HFFc6 (cell line): ENCODE measurements at regions not wholly inside any gene's neighbourhood (a gene's known extent, or its start where the extent isn't known, plus 50 kb on each side); places are given as distances from the start of the nearest gene placed in this dataset.
"Not testable (repeated sequence)": the region's sequence is repeated elsewhere in the genome, so short reads cannot be mapped to it uniquely, and the experiment has no call there.

Experiments used
- DNase-seq: peaks from one replicate; pipeline ENCODE4 v3.0.0-alpha.2; 2018
- H3K27ac Mint-ChIP-seq: 2 replicates; pipeline ENCODE4 v1.8.0; 2020; ENCODE audit warnings: mild to moderate bottlenecking, mixed read lengths
- H3K27me3 Mint-ChIP-seq: 2 replicates; pipeline ENCODE4 v1.8.0; 2021; ENCODE audit warnings: mild to moderate bottlenecking, moderate library complexity, mixed read lengths; ENCODE audit not compliant: insufficient read depth
- H3K36me3 Mint-ChIP-seq: 2 replicates; pipeline ENCODE4 v1.8.0; 2021; ENCODE audit warnings: low read depth, mixed read lengths
- H3K4me1 Mint-ChIP-seq: 2 replicates; pipeline ENCODE4 v1.8.0; 2020; ENCODE audit warnings: low read depth, mixed read lengths
- H3K4me3 Mint-ChIP-seq: 2 replicates; pipeline ENCODE4 v1.8.0; 2020; ENCODE audit warnings: mild to moderate bottlenecking, moderate library complexity, mixed read lengths
- H3K9me3 Mint-ChIP-seq: 2 replicates; pipeline ENCODE4 v1.8.0; 2020; ENCODE audit warnings: mild to moderate bottlenecking, mixed read lengths

- not testable (repeated sequence) for H3K4me3 Mint-ChIP-seq, H3K4me1 Mint-ChIP-seq, H3K27ac Mint-ChIP-seq, H3K9me3 Mint-ChIP-seq, H3K27me3 Mint-ChIP-seq, DNase-seq, H3K36me3 Mint-ChIP-seq
These were observed 108.2 kb downstream of the SPATA31A1 start for GRCh38 chr9:39463696-39464095.

GRCh38 chr9:39464122-39464777 lies 108.8 kb downstream of the SPATA31A1 start:
- H3K27ac Mint-ChIP-seq, H3K9me3 Mint-ChIP-seq, H3K27me3 Mint-ChIP-seq, H3K4me1 Mint-ChIP-seq, H3K36me3 Mint-ChIP-seq: not testable (repeated sequence)
- H3K4me3 Mint-ChIP-seq, result 0 out of 2 replicates have a peak overlapping the region, but pooled peaks have one; percentile 30
- peak; percentile 21 for DNase-seq

- H3K27me3 Mint-ChIP-seq, H3K36me3 Mint-ChIP-seq, DNase-seq, H3K27ac Mint-ChIP-seq, H3K4me1 Mint-ChIP-seq, H3K9me3 Mint-ChIP-seq, H3K4me3 Mint-ChIP-seq: not testable (repeated sequence)
These were observed 119.0 kb downstream of the SPATA31A1 start for GRCh38 chr9:39474499-39474898.

- not testable (repeated sequence) for H3K27ac Mint-ChIP-seq, H3K36me3 Mint-ChIP-seq, DNase-seq, H3K27me3 Mint-ChIP-seq, H3K4me3 Mint-ChIP-seq, H3K4me1 Mint-ChIP-seq, H3K9me3 Mint-ChIP-seq
These were observed 127.6 kb downstream of the SPATA31A1 start for GRCh38 chr9:39483073-39483472.

- not testable (repeated sequence) for H3K4me1 Mint-ChIP-seq, H3K9me3 Mint-ChIP-seq, H3K36me3 Mint-ChIP-seq, H3K4me3 Mint-ChIP-seq, H3K27ac Mint-ChIP-seq, H3K27me3 Mint-ChIP-seq, DNase-seq
These were observed 128.4 kb downstream of the SPATA31A1 start for GRCh38 chr9:39483880-39484279.

- not testable (repeated sequence) for H3K27me3 Mint-ChIP-seq
These were observed 128.8 kb downstream of the SPATA31A1 start for GRCh38 chr9:39484292-39484691.

GRCh38 chr9:39487477-39487876 lies 132.0 kb downstream of the SPATA31A1 start:
- not testable (repeated sequence) for H3K27ac Mint-ChIP-seq, H3K9me3 Mint-ChIP-seq, H3K4me1 Mint-ChIP-seq, DNase-seq, H3K27me3 Mint-ChIP-seq, H3K4me3 Mint-ChIP-seq, H3K36me3 Mint-ChIP-seq

More at GRCh38 chr9:39484292-39484691, 128.8 kb downstream of the SPATA31A1 start:
- H3K36me3 Mint-ChIP-seq, H3K27ac Mint-ChIP-seq, H3K4me3 Mint-ChIP-seq, DNase-seq, H3K9me3 Mint-ChIP-seq, H3K4me1 Mint-ChIP-seq: not testable (repeated sequence)

GRCh38 chr9:39496248-39496647 lies 140.8 kb downstream of the SPATA31A1 start:
- H3K4me1 Mint-ChIP-seq, H3K27me3 Mint-ChIP-seq, H3K27ac Mint-ChIP-seq, DNase-seq, H3K9me3 Mint-ChIP-seq, H3K4me3 Mint-ChIP-seq, H3K36me3 Mint-ChIP-seq: not testable (repeated sequence)

GRCh38 chr9:39503178-39503577 lies 147.7 kb downstream of the SPATA31A1 start:
- H3K9me3 Mint-ChIP-seq, H3K27ac Mint-ChIP-seq, H3K27me3 Mint-ChIP-seq, DNase-seq, H3K4me3 Mint-ChIP-seq, H3K36me3 Mint-ChIP-seq, H3K4me1 Mint-ChIP-seq: not testable (repeated sequence)

GRCh38 chr9:39527387-39528029 lies 172.0 kb downstream of the SPATA31A1 start:
- not testable (repeated sequence) for DNase-seq, H3K9me3 Mint-ChIP-seq, H3K27me3 Mint-ChIP-seq, H3K27ac Mint-ChIP-seq, H3K36me3 Mint-ChIP-seq, H3K4me3 Mint-ChIP-seq, H3K4me1 Mint-ChIP-seq

- H3K9me3 Mint-ChIP-seq, H3K4me1 Mint-ChIP-seq, H3K4me3 Mint-ChIP-seq, H3K27ac Mint-ChIP-seq, H3K36me3 Mint-ChIP-seq, DNase-seq, H3K27me3 Mint-ChIP-seq: not testable (repeated sequence)
These were observed 177.1 kb downstream of the SPATA31A1 start for GRCh38 chr9:39532597-39532996.

- H3K27me3 Mint-ChIP-seq, DNase-seq, H3K4me1 Mint-ChIP-seq, H3K9me3 Mint-ChIP-seq, H3K27ac Mint-ChIP-seq, H3K4me3 Mint-ChIP-seq, H3K36me3 Mint-ChIP-seq: not testable (repeated sequence)
These were observed 177.7 kb downstream of the SPATA31A1 start for GRCh38 chr9:39533001-39533762.

GRCh38 chr9:39533763-39534548 lies 178.5 kb downstream of the SPATA31A1 start:
- H3K27ac Mint-ChIP-seq, H3K9me3 Mint-ChIP-seq, H3K4me3 Mint-ChIP-seq, H3K36me3 Mint-ChIP-seq, H3K27me3 Mint-ChIP-seq, DNase-seq, H3K4me1 Mint-ChIP-seq: not testable (repeated sequence)
